ENCODE measurements at regions not wholly inside any gene's neighbourhood (a gene's known extent, or its start where the extent isn't known, plus 50 kb on each side); places are given as distances from the start of the nearest gene placed in this dataset.
"Not testable (repeated sequence)": the region's sequence is repeated elsewhere in the genome, so short reads cannot be mapped to it uniquely, and the experiment has no call there.

DNA sequence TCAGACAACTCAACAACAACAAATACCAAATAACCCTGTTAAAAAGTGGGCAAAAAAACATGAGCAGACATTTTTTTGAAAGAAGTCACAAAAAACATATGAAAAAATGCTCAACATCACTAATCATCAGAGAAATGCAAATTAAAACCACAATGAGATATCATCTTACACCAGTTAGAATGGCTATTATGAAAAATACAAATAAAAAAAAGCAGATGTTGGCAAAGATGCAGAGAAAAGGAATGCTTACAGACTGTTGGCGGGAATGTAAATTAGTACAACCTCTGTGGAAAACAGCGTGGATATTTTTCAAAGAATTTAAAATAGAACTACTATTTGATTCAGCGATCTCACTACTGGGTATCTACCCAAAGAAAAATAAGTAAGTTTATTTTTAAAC lies 114.0 kb downstream of the SLC38A4 start:
- DNase-seq (ENCODE audit: low read depth) = no peak

DNA sequence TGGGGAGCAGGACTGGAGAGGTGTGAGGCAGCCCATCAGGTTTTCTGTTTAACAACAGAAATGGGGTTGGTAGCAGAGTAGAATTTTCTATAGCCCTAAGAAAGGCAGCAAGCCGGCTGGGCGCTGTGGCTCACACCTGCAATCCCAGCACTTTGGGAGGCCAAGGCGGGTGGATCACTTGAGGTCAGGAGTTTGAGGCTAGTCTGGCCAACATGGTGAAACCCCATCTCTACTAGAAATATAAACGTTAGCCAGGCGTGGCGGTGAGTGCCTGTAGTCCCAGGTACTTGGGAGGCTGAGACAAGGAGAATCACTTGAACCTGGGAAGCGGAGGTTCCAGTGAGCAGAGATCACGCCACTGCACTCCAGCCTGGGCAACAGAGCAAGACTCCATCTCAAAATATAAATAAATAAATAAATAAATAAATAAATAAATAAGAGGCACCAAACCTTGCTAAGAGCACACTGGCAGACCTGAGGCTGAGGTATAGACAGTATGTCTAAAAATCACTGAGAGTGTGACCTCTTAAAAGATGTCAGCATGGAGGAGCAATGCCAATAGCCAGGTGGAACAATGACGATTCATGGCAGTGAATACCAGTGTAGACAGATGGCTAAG lies 115.6 kb downstream of the SLC38A4 start:
- no peak for DNase-seq (ENCODE audit: low read depth)

- DNase-seq (ENCODE audit: low read depth) = no peak
Measured at GRCh38 chr12:46702581-46703344, 123.0 kb downstream of the SLC38A4 start.

GRCh38 chr12:46701356-46701755 lies 124.4 kb downstream of the SLC38A4 start:
- DNase-seq (ENCODE audit: low read depth) = no peak

DNA sequence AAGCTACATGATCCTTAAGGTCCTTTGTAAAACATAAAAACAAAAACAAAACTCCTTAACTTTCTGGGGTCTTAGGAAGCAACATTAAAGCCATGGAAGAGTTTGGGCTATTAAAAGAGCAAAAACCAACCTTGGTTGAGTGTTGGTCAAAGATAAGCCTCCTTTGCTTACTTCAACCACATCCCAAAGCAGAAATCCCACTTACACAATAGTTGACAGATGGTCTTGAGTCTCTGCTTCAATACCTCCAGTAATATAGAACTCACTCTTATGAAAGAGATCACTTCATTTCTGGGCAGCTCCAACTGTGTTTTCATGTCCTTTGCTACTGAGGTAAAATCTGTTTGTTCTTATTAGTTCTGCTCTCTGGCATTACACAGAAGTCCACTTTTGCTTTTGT lies 125.8 kb downstream of the SLC38A4 start:
- DNase-seq (ENCODE audit: low read depth) = no peak

GRCh38 chr12:46698003-46698402 lies 127.8 kb downstream of the SLC38A4 start:
- no peak for DNase-seq (ENCODE audit: low read depth)

DNA sequence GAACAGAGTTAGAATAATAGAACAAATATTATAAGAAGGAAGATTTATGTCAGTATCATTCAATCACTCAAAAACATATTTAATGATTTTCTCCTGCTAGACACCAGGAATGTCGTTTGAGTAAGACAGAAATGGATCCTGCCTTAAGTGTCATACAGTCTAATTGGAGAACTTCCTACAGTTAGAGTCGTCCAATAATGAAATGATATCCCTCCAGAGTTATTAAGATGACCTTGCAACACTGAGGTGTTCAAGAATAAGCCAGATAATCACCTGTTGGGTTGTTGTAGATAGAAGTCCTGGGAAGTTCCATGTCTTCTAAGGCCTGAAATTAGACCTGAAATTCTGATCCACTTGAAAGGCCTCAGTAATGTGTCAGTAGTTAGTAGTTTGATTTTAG lies 132.3 kb downstream of the SLC38A4 start:
- no peak for DNase-seq (ENCODE audit: low read depth)

GRCh38 chr12:46693034-46693433 lies 132.8 kb downstream of the SLC38A4 start:
- DNase-seq (ENCODE audit: low read depth) = no peak

GRCh38 chr12:46692606-46693005 lies 133.2 kb downstream of the SLC38A4 start:
- DNase-seq (ENCODE audit: low read depth) = no peak

DNA sequence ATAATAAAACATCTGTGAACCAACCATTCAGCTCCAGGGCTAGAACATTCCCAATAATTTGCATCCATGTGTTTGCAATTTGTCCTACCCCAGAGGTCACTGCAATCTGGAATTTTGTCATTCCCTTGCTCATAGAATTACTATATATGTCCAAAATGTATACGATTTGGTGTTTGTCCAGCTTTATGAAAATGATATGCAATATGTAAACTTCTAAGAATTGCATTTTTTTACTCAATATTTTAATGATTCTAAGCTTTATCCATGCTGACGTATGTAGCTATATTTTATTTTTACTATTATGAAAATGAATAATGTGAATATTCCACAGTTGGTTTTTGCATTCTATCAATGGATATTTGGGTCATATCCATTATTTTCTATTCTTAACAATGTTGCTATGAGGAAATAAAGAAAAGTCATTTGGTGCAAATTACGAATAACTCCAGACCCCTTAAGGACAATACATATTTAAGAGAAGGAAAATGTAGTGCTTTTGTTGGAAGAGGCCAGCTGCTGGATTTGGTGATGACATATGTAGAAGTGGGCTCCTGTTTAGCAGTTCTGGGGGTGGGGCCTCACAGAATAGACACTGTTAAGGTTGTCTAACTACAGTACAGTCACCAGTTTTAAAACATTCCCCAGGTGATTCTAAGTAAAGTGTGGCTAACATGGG lies 139.4 kb downstream of the SLC38A4 start:
- no peak for DNase-seq (ENCODE audit: low read depth)

GRCh38 chr12:46684243-46684642 lies 141.6 kb downstream of the SLC38A4 start:
- DNase-seq (ENCODE audit: low read depth) = not testable (repeated sequence)

DNA sequence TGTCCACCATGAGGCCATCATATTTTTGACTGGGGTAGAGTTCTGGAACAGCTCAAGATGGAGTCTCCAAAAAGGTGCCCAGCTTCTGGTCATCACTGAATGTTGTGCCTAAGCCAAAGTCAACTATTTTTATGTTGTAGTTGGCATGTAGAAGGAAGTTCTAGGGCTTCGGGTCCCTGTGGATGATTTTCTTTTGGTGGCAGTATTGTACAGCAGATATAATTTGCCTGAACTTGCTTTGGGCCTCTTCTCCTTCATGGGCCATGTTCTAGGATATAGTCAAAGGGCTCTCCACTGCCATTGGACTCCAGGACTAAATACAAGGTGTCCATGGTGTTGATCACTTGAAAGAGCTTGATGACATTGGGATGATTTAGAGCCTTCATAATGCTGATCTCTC lies 143.6 kb downstream of the SLC38A4 start:
- no peak for DNase-seq (ENCODE audit: low read depth)

DNA sequence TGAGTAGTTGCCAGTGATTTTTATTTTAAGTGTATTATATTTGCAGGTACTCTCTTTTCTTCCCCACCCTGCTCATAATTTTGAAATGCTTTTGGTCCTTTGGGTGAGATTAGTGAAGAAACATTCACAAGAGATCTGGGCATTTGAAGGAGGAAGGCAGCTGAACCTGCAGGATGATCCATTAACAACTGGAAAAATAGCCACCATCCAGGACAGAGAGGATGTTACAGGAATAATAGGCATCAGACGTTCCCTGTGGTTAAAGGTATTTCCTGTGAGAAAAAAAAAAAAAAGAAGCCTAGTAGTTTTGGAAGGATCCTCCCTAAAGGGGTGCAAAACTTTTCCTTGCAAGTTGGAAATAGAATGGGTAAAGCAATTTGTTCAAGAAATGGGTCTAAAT lies 145.3 kb downstream of the SLC38A4 start:
- no peak for DNase-seq (ENCODE audit: low read depth)

DNA sequence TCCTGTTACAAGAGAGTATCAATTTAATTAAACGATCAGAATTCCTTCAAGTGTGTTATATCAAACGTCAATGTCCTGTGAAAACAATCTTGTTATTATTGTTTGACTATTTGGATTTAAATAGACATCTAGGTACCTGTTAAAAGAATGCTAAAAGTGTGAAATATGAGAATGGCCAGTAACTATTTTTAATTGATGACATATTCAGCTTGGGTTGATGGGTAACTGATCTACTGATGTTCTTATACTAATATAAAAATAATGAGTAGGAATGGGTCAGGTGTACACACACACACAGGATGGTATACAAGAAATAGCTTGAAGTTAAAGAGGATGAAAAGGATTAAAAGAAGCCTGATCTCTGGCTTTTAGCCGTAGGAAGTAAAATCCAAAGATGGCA lies 146.0 kb downstream of the SLC38A4 start:
- DNase-seq (ENCODE audit: low read depth) = no peak

DNA sequence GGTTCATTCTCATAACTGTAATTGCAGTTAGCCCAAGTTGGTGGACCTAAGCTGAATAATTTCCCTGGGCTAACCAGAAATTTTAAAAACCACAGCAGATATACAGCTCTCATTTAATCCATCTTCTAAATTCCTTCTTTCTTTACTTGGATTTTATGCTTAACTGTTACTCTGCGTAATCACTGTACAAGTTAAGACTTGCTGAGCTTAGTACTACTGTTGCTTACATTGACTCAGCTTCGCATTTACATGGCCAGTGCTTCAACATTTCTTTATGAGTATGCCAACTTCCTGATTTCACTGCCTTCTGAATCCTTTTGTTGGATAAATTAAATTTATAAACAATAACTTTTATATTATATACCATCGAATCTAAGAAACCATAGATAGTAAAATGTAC lies 147.4 kb downstream of the SLC38A4 start:
- no peak for DNase-seq (ENCODE audit: low read depth)

- no peak for DNase-seq (ENCODE audit: low read depth)
Measured at GRCh38 chr12:46677749-46678148, 148.0 kb downstream of the SLC38A4 start.

DNA sequence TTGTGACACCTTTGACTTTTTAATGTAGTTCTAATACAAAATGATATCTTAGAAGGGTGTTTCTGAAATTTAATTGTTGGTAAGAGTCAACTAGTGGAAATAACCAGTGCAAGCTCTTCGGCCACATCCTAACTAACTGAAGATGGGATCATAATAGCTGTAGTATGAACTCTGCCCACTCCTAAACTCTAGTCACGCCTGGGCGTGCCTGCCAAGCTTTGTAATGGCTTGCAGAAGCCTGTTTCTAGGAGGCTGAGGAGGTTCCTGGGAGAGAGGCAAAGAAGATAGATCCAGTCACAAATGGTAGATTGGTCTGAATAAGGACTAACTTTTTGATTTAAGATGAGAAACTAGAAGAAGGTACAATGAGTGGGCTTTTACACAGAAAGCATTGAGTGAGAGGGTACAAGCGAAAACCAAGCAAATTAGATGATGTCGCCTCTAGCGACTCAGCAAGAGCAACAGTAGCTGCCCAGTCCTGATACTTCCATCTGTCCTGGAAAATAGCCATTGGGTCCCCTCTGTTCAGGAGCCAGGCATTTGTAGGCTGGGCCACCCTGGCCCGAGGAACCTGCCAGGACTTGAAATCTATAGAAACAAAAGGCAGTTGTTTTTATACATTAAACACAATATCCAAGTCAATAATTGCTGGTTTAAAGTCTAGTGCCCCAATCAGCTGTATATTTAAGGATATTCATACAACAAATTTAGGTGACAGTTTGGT lies 148.8 kb downstream of the SLC38A4 start:
- no peak for DNase-seq (ENCODE audit: low read depth)

GRCh38 chr12:46676396-46676795 lies 149.4 kb downstream of the SLC38A4 start:
- no peak for DNase-seq (ENCODE audit: low read depth)

DNA sequence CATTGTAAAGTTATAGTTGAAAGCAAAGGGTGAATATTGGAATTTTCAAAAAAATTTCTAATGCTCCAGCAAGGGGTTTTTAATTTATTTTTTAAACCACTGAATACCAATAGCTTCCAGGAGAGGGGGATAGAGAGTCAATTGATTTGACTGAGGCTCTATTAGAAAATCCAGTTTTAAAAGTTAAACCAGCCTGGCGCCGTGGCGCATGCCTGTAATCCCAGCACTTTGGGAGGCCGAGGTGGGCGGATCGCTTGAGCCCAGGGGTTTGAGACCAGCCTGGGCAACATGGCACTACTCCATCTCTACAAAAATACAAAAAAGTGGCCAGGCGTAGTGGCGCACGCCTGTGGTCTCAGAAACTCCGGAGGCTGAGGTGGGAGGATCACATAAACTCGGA lies 150.1 kb downstream of the SLC38A4 start:
- no peak for DNase-seq (ENCODE audit: low read depth)

DNA sequence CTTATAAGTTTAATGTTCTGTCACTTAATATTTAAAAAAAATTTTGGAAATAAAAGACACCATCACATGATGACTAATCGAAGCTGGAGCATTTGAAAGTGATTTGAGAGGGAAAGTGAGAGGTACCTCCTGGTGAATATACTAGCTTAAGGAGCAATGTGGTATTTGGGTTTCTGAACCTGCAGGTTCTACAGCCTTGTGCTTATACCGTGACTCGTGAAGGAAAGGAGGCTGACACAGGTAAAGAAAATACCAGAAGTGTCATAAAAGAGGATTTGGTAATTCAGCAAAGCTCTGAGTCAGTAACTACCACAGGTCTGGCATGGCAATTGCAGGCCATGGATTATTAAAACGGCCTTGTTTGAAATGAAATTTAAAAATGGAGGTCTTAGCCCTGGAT lies 151.0 kb downstream of the SLC38A4 start:
- no peak for DNase-seq (ENCODE audit: low read depth)

DNA sequence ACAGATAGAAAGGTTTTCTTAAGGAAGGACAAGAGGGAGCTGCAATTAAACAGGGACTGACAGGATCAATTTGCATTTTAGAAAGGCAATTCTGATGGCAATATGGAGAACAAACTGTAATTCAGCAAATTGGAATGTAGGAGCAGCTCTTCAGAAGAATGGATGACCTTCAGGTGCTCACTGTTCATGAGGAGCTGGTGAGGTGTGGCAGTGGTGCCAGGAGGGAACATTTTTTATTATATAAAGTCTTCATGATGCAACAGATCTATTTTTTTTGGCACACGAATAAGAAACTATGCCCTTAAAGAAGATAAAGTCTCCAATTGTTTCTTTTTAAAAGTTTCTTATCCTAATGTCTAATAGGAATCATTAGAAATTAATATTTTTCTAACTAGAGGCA lies 151.7 kb downstream of the SLC38A4 start:
- no peak for DNase-seq (ENCODE audit: low read depth)

- no peak for DNase-seq (ENCODE audit: low read depth)
Measured at GRCh38 chr12:46671102-46671501, 154.7 kb downstream of the SLC38A4 start.

DNA sequence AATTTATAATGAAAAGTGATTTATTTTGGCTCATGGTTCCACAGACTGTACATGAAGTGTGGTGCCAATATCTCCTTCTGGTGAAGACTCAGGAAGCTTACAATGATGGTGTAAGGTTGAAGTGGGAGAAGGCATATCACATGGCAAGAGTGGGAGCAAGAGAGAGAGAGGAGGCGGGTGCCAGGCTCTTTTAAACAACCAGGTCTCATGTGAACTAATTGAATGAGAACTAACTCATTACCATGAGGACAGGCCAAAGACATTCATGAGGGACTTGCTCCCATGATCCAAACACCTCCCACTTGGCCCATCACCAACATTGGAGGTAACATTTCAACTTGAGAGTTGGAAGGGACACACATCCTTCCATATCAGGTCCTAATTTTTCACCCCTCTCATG lies 155.2 kb downstream of the SLC38A4 start:
- no peak for DNase-seq (ENCODE audit: low read depth)

All from HS-27A (cell line).